ENCODE measurements at regions not wholly inside any gene's neighbourhood (a gene's known extent, or its start where the extent isn't known, plus 50 kb on each side); places are given as distances from the start of the nearest gene placed in this dataset.

GRCh38 chr17:77808686-77809425 is 149.6 kb upstream of the TNRC6C start:
- Histone ChIP-seq H3K36me3 (no peaks in the 10 kb centered on the region), H3K27ac (no peak overlapping the region), H3K4me3 (no peak overlapping the region), H3K9me3 (no peaks in the 10 kb centered on the region), H3K4me1 (peaks cover 0 to 12% (median 0%) of the 10 kb centered on the region in 4 donors), H3K27me3 (no peaks in the 10 kb centered on the region)
- TF ChIP-seq POLR2A (IDR thresholded peaks at IDR 0.05) (no peak), CTCF (IDR thresholded peaks at IDR 0.05) (no peak), EP300 (IDR thresholded peaks at IDR 0.05) (no peak), POLR2AphosphoS5 (IDR thresholded peaks at IDR 0.05) (no peak)
- ATAC-seq (ENCODE audit: low FRiP score in 2 of 2) (no peak), DNase-seq (no peak)
- 90 to 91% methylated on average over 10 of the region's 10 CpGs for WGBS, 2 donors

GRCh38 chr17:77809814-77810213 is 148.7 kb upstream of the TNRC6C start:
- Histone ChIP-seq H3K4me1 (peaks cover 0 to 12% (median 0%) of the 10 kb centered on the region in 4 donors), H3K27ac (no peak overlapping the region), H3K27me3 (no peaks in the 10 kb centered on the region), H3K9me3 (no peaks in the 10 kb centered on the region), H3K36me3 (no peaks in the 10 kb centered on the region), H3K4me3 (no peak overlapping the region)
- ATAC-seq (ENCODE audit: low FRiP score in 2 of 2) (no peak), DNase-seq (no peak)
- TF ChIP-seq POLR2A (IDR thresholded peaks at IDR 0.05) (no peak), CTCF (IDR thresholded peaks at IDR 0.05) (no peak), POLR2AphosphoS5 (IDR thresholded peaks at IDR 0.05) (no peak), EP300 (IDR thresholded peaks at IDR 0.05) (no peak)
- 92 to 97% methylated on average over 2 of the region's 2 CpGs for WGBS, 2 donors

- no peak for TF ChIP-seq EP300 (IDR thresholded peaks at IDR 0.05)
- no peak for TF ChIP-seq CTCF (IDR thresholded peaks at IDR 0.05)
- no peak for TF ChIP-seq POLR2A (IDR thresholded peaks at IDR 0.05)
- TF ChIP-seq POLR2AphosphoS5 (IDR thresholded peaks at IDR 0.05), result no peak
- Histone ChIP-seq H3K36me3 (no peaks in the 10 kb centered on the region), H3K27me3 (no peaks in the 10 kb centered on the region), H3K4me3 (no peak overlapping the region), H3K4me1 (peaks cover 0 to 12% (median 0%) of the 10 kb centered on the region in 4 donors), H3K27ac (no peak overlapping the region), H3K9me3 (no peaks in the 10 kb centered on the region)
- WGBS, 2 donors, result 41 to 67% methylated on average over 1 of the region's 1 CpG
- ATAC-seq (ENCODE audit: low FRiP score in 2 of 2), result peak in 1 of 2 donors; percentile 49
- DNase-seq, result no peak
These were observed 148.0 kb upstream of the TNRC6C start for GRCh38 chr17:77810536-77810935.

GRCh38 chr17:77811521-77811920 is 147.0 kb upstream of the TNRC6C start:
- H3K36me3 ChIP-seq, result no peaks in the 10 kb centered on the region
- H3K27ac ChIP-seq, result no peak overlapping the region
- no peaks in the 10 kb centered on the region for H3K27me3 ChIP-seq
- peak in 1 of 2 donors; percentile 75 for DNase-seq
- WGBS, 2 donors, result 53 to 64% methylated on average over 6 of the region's 6 CpGs
- no peak overlapping the region for H3K4me3 ChIP-seq
- H3K4me1 ChIP-seq, result peaks cover 0 to 12% (median 0%) of the 10 kb centered on the region in 4 donors
- TF ChIP-seq POLR2A (IDR thresholded peaks at IDR 0.05) (no peak), CTCF (IDR thresholded peaks at IDR 0.05) (no peak), EP300 (IDR thresholded peaks at IDR 0.05) (no peak), POLR2AphosphoS5 (IDR thresholded peaks at IDR 0.05) (no peak)
- H3K9me3 ChIP-seq, result no peaks in the 10 kb centered on the region
- no peak for ATAC-seq (ENCODE audit: low FRiP score in 2 of 2)

All from upper lobe of left lung (tissue), 6 donors.